HCT116 (cell line): ENCODE measurements at regions not wholly inside any gene's neighbourhood (a gene's known extent, or its start where the extent isn't known, plus 50 kb on each side); places are given as distances from the start of the nearest gene placed in this dataset.

Experiments used
- EZH2phosphoT487 ChIP-seq: fragments of 200-600 bp; IDR thresholded peaks from 2 replicates; pipeline ENCODE4 v1.6.1; 2018; ENCODE audit warnings: antibody characterized with exemption, borderline replicate concordance
- POLR2A ChIP-seq: IDR thresholded peaks from 2 replicates; pipeline ENCODE4 v1.7.0; 2011; ENCODE audit warnings: borderline replicate concordance; ENCODE audit not compliant: insufficient read depth, insufficient read length; ENCODE audit errors: extremely low read depth
- POLR2AphosphoS5 ChIP-seq: IDR thresholded peaks from 2 replicates; pipeline ENCODE4 v1.6.1; 2011; ENCODE audit warnings: mild to moderate bottlenecking, low read depth, low read length, moderate library complexity
- TF ChIP-seq, protein P1 (sequence below): IDR thresholded peaks from 2 replicates; pipeline ENCODE4 v1.6.1; 2012; ENCODE audit warnings: low read depth
- TF ChIP-seq, protein P2 (sequence below), 3 experiments: fragments of 200-600 bp in 1 of 3; sonication (generic) in 1 of 3; IDR thresholded peaks in 2 of 3; conservative IDR thresholded peaks in 1 of 3; 2 replicates each; pipeline ENCODE4 v1.5.1; 2012 to 2017; ENCODE audit warnings: low read depth in 2 of 3, low read length in 2 of 3, antibody characterized with exemption in 1 of 3, borderline replicate concordance in 1 of 3, control low read depth in 1 of 3, mild to moderate bottlenecking in 1 of 3, mixed read lengths in 1 of 3, mixed run types in 1 of 3, moderate library complexity in 1 of 3; ENCODE audit not compliant: insufficient read depth in 1 of 3

DNA sequence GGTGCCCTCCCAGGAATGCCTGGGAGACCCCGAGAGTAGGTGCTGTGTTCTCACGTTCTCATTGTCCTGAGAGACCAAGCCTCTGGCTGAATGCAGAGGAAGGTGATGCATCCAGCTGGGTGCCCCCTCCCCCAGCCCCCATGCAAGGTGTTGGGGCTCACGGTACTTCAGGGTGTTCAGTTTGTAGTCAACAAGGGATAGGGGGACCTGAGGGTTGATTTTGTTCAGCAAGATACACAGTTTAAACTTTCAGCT is 60.4 kb upstream of the DUSP5 start:
- TF ChIP-seq, protein P1, sequence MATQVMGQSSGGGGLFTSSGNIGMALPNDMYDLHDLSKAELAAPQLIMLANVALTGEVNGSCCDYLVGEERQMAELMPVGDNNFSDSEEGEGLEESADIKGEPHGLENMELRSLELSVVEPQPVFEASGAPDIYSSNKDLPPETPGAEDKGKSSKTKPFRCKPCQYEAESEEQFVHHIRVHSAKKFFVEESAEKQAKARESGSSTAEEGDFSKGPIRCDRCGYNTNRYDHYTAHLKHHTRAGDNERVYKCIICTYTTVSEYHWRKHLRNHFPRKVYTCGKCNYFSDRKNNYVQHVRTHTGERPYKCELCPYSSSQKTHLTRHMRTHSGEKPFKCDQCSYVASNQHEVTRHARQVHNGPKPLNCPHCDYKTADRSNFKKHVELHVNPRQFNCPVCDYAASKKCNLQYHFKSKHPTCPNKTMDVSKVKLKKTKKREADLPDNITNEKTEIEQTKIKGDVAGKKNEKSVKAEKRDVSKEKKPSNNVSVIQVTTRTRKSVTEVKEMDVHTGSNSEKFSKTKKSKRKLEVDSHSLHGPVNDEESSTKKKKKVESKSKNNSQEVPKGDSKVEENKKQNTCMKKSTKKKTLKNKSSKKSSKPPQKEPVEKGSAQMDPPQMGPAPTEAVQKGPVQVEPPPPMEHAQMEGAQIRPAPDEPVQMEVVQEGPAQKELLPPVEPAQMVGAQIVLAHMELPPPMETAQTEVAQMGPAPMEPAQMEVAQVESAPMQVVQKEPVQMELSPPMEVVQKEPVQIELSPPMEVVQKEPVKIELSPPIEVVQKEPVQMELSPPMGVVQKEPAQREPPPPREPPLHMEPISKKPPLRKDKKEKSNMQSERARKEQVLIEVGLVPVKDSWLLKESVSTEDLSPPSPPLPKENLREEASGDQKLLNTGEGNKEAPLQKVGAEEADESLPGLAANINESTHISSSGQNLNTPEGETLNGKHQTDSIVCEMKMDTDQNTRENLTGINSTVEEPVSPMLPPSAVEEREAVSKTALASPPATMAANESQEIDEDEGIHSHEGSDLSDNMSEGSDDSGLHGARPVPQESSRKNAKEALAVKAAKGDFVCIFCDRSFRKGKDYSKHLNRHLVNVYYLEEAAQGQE: no peak
- TF ChIP-seq, protein P2, sequence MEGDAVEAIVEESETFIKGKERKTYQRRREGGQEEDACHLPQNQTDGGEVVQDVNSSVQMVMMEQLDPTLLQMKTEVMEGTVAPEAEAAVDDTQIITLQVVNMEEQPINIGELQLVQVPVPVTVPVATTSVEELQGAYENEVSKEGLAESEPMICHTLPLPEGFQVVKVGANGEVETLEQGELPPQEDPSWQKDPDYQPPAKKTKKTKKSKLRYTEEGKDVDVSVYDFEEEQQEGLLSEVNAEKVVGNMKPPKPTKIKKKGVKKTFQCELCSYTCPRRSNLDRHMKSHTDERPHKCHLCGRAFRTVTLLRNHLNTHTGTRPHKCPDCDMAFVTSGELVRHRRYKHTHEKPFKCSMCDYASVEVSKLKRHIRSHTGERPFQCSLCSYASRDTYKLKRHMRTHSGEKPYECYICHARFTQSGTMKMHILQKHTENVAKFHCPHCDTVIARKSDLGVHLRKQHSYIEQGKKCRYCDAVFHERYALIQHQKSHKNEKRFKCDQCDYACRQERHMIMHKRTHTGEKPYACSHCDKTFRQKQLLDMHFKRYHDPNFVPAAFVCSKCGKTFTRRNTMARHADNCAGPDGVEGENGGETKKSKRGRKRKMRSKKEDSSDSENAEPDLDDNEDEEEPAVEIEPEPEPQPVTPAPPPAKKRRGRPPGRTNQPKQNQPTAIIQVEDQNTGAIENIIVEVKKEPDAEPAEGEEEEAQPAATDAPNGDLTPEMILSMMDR (IDR thresholded peaks at IDR 0.05 in 2 of 3, conservative IDR thresholded peaks at IDR 0.05 in 1 of 3; ENCODE audit: borderline replicate concordance in 1 of 3, insufficient read depth in 1 of 3, low read depth in 2 of 3, low read length in 2 of 3): no peak
- TF ChIP-seq POLR2A (no peak), EZH2phosphoT487 (no peak), POLR2AphosphoS5 (no peak)
